ENCODE measurements at regions not wholly inside any gene's neighbourhood (a gene's known extent, or its start where the extent isn't known, plus 50 kb on each side); places are given as distances from the start of the nearest gene placed in this dataset.

DNA sequence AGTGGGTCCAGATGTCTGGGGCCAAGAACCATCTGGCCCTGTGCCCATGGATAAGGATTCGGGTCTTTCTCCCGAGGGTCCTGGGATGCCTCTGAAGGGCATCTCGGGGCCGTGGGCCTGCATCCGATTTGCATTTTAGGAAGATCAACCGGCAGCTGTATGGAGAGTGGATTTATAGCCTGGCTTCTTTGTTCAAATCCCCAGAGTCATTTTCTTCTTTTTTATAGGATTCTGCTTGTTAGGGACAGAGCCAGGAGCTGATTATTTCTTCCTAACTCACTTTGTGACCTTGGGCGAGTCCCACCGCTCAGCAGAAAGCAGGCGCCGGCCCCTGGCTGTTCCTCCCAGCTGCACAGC, 52.9 kb upstream of the APCDD1L start:
- no peak overlapping the region for H3K4me3 ChIP-seq (ENCODE audit: low read depth, low read length)
- ChIA-PET CTCF (interaction anchor here (2.3 kb wide), 1 partner anchor 83 kb away, joined by 8 read pairs; the partner anchor contains the start of gene STX16), POLR2A (no interaction called here)
- TF ChIP-seq, protein P1, sequence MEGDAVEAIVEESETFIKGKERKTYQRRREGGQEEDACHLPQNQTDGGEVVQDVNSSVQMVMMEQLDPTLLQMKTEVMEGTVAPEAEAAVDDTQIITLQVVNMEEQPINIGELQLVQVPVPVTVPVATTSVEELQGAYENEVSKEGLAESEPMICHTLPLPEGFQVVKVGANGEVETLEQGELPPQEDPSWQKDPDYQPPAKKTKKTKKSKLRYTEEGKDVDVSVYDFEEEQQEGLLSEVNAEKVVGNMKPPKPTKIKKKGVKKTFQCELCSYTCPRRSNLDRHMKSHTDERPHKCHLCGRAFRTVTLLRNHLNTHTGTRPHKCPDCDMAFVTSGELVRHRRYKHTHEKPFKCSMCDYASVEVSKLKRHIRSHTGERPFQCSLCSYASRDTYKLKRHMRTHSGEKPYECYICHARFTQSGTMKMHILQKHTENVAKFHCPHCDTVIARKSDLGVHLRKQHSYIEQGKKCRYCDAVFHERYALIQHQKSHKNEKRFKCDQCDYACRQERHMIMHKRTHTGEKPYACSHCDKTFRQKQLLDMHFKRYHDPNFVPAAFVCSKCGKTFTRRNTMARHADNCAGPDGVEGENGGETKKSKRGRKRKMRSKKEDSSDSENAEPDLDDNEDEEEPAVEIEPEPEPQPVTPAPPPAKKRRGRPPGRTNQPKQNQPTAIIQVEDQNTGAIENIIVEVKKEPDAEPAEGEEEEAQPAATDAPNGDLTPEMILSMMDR (IDR thresholded peaks at IDR 0.05; ENCODE audit: insufficient read depth, low read length, missing control alignments): no peak
- DNase-seq (ENCODE audit: low read depth, low spot score): no peak

DNA sequence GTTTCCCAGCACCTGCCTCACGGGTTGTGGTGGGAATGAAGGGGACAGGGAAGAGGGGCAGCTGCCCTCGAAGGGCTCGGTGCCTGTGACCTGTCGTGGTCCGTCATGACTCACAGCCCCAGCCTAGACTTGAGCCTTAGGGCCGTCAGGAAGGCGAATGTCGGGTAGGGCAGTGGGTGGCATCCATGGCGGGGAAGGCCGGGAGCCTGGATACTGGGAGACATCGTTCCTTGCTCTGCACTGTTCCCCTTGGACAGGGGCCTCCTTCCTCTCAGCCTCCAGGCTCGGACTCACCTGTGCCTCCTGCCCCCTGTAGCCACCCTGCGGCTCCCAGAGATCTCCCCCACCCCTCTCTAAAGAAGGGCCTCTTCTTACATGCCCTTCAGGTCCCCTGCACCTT, 52.2 kb upstream of the APCDD1L start:
- TF ChIP-seq, protein P1 (IDR thresholded peaks at IDR 0.05; ENCODE audit: insufficient read depth, low read length, missing control alignments): no peak
- no peak for DNase-seq (ENCODE audit: low read depth, low spot score)
- no peak overlapping the region for H3K4me3 ChIP-seq (ENCODE audit: low read depth, low read length)
- POLR2A ChIA-PET: no interaction called here
- CTCF ChIA-PET: no interaction called here

DNA sequence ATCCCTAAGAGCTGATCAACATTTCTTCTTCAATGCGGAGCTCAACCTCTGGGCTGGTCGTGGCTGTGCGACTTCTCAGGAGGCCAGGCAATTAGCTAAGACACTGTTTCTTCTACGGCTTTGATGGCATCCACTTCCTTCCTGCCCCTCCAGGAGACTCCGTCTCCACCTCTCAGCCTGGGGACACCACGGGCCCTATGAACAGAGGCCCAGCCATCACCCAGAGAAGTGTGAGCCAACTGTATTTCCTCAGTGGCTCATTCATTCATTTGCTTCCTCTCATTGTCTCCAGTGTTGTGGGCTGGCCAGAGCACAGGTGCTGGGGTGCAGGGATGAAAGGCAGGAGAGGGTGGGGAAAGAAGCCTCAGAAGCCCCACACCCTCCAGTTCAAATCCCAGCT, 51.8 kb upstream of the APCDD1L start:
- no peak for DNase-seq (ENCODE audit: low read depth, low spot score)
- CTCF ChIA-PET: no interaction called here

GRCh38 chr20:58565461-58566175, 50.4 kb upstream of the APCDD1L start:
- ChIA-PET CTCF (interaction anchor here (1.5 to 2.0 kb wide), 2 partner anchors 16 to 87 kb away, joined by 3 to 4 read pairs; no protein-coding TSS in a partner anchor), POLR2A (interaction anchor here (0.6 kb wide), 1 partner anchor 83 kb away, joined by 3 read pairs; no protein-coding TSS in a partner anchor)
- TF ChIP-seq, protein P1 (IDR thresholded peaks at IDR 0.05; ENCODE audit: insufficient read depth, low read length, missing control alignments): no peak
- H3K4me3 ChIP-seq (ENCODE audit: low read depth, low read length): no peak overlapping the region
- DNase-seq (ENCODE audit: low read depth, low spot score): no peak

More for the DNA sequence above, 51.8 kb upstream of the APCDD1L start:
- no peak overlapping the region for H3K4me3 ChIP-seq (ENCODE audit: low read depth, low read length)
- TF ChIP-seq, protein P1 (IDR thresholded peaks at IDR 0.05; ENCODE audit: insufficient read depth, low read length, missing control alignments): no peak
- POLR2A ChIA-PET: interaction anchor here (0.6 kb wide), 1 partner anchor 85 kb away, joined by 3 read pairs; no protein-coding TSS in a partner anchor

Data from AG04449 (cell line).